ENCODE measurements at regions not wholly inside any gene's neighbourhood (a gene's known extent, or its start where the extent isn't known, plus 50 kb on each side); places are given as distances from the start of the nearest gene placed in this dataset.

GRCh38 chr15:100730129-100730528, 127.7 kb downstream of the ASB7 start:
- TF ChIP-seq FOXP2 (optimal IDR thresholded peaks at IDR 0.05; ENCODE audit: borderline replicate concordance, extremely low read depth, extremely low read length, insufficient read depth): no peak
- TF ChIP-seq, protein P1, sequence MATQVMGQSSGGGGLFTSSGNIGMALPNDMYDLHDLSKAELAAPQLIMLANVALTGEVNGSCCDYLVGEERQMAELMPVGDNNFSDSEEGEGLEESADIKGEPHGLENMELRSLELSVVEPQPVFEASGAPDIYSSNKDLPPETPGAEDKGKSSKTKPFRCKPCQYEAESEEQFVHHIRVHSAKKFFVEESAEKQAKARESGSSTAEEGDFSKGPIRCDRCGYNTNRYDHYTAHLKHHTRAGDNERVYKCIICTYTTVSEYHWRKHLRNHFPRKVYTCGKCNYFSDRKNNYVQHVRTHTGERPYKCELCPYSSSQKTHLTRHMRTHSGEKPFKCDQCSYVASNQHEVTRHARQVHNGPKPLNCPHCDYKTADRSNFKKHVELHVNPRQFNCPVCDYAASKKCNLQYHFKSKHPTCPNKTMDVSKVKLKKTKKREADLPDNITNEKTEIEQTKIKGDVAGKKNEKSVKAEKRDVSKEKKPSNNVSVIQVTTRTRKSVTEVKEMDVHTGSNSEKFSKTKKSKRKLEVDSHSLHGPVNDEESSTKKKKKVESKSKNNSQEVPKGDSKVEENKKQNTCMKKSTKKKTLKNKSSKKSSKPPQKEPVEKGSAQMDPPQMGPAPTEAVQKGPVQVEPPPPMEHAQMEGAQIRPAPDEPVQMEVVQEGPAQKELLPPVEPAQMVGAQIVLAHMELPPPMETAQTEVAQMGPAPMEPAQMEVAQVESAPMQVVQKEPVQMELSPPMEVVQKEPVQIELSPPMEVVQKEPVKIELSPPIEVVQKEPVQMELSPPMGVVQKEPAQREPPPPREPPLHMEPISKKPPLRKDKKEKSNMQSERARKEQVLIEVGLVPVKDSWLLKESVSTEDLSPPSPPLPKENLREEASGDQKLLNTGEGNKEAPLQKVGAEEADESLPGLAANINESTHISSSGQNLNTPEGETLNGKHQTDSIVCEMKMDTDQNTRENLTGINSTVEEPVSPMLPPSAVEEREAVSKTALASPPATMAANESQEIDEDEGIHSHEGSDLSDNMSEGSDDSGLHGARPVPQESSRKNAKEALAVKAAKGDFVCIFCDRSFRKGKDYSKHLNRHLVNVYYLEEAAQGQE (IDR thresholded peaks at IDR 0.05; ENCODE audit: insufficient read depth in 1 of 2, low read depth in 2 of 2, low read length in 2 of 2): no peak
- TF ChIP-seq TAF1 (IDR thresholded peaks at IDR 0.05; ENCODE audit: borderline replicate concordance, insufficient read depth, low read length): no peak
- no peak for TF ChIP-seq POLR2AphosphoS5 (IDR thresholded peaks at IDR 0.05; ENCODE audit: low read depth, low read length)
- TF ChIP-seq SIN3A (IDR thresholded peaks at IDR 0.05; ENCODE audit: borderline replicate concordance, insufficient read depth, low read length): no peak

DNA sequence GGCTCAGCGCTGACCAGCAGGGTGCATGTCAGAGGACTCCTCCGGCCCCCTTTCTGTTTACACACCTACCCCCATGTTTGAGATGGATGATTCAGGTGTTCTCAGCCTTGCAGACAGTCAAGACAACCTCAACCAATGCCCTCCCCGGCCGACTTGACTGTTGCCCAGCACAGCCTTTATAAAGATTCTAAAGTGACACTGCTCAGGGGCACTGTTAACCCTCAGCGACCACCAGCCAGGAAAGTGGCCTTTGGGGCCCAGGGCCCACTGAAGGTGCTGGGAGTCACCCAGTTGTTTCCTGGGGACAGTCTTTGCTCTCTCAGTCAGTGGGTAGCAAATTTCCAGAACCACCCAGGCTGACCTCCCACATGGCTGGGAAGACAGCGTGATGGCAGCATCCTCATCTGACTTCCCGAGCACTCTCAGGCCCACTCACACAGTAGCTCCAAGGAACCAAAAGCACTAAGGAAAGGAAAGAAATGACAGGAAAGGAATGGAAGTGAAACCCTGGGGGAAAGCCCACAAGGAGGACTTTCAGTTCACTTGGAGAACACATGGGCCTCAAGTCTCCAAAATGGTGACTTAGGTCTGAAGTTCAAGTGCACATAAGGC, 128.4 kb downstream of the ASB7 start:
- TF ChIP-seq TAF1 (IDR thresholded peaks at IDR 0.05; ENCODE audit: borderline replicate concordance, insufficient read depth, low read length): no peak

- no peak for TF ChIP-seq FOXP2 (optimal IDR thresholded peaks at IDR 0.05; ENCODE audit: borderline replicate concordance, extremely low read depth, extremely low read length, insufficient read depth)
- no peak for TF ChIP-seq TAF1 (IDR thresholded peaks at IDR 0.05; ENCODE audit: borderline replicate concordance, insufficient read depth, low read length)
Observed at GRCh38 chr15:100731267-100732152, 129.1 kb downstream of the ASB7 start.

DNA sequence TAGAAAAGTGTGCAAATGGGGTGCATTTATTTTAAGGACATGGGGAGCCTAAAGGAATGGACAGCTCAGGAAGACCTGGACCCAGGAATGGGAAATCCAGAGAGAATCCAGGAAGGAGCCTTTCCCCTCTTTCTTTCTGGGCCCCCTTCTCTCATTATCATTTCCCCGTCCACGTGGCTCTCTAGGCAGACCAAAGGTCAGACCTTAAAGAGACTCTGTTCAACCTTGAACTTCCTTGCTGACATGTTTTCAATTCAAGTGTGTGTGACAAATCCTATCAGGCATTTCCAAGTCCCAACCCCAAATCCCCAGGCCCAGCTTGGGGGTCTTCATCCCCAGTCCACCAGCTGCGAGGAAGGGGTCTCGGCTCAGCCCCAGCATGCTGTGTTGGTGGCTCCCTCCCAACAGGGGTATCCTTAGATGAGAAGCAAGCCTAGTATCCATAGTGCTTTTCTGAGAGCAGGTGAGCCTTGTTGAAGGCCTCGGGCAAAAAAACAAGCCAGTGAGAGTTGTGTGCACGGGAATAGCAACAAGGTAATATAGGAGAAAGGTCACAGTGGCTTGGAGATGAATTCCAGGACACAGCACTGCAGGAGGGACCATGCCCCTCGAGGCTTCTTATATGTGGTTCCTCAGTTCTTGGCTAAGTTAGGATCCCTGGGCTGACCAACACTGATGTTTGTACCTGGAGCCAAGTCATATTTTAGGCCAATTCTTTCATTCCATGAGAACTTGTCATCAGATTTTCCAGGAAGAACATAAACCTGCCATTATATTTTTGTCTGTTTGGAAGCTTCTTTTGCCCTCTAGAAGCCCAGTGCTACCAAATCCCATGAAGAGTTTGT, 130.0 kb downstream of the ASB7 start:
- TF ChIP-seq POLR2AphosphoS5 (IDR thresholded peaks at IDR 0.05; ENCODE audit: low read depth, low read length): no peak
- TF ChIP-seq FOXP2 (optimal IDR thresholded peaks at IDR 0.05; ENCODE audit: borderline replicate concordance, extremely low read depth, extremely low read length, insufficient read depth): no peak
- no peak for TF ChIP-seq SIN3A (IDR thresholded peaks at IDR 0.05; ENCODE audit: borderline replicate concordance, insufficient read depth, low read length)
- TF ChIP-seq TAF1 (IDR thresholded peaks at IDR 0.05; ENCODE audit: borderline replicate concordance, insufficient read depth, low read length): no peak

GRCh38 chr15:100733101-100733842, 130.9 kb downstream of the ASB7 start:
- no peak for TF ChIP-seq SIN3A (IDR thresholded peaks at IDR 0.05; ENCODE audit: borderline replicate concordance, insufficient read depth, low read length)
- no peak for TF ChIP-seq POLR2AphosphoS5 (IDR thresholded peaks at IDR 0.05; ENCODE audit: low read depth, low read length)
- TF ChIP-seq, protein P1 (IDR thresholded peaks at IDR 0.05; ENCODE audit: insufficient read depth in 1 of 2, low read depth in 2 of 2, low read length in 2 of 2): no peak
- TF ChIP-seq TAF1 (IDR thresholded peaks at IDR 0.05; ENCODE audit: borderline replicate concordance, insufficient read depth, low read length): no peak

DNA sequence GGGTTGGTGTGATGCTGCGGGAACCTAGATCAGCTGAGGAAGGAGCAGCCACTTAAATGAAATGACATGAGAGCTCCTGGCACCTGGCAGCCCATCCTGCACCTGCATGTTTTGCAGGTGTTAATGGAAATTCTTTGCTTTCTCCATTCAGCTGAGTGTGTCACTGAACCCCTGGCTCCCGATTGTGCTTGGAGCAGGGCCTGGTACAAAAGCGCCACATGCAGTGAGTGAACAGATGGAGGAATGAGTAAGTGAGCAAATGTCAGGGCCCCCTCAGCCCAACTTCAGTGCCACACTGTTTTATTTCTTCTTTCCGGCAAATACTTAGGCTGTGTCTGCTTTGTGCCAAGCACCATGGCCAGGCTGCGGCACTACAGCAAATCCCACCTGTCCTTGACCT, 132.2 kb downstream of the ASB7 start:
- TF ChIP-seq POLR2AphosphoS5 (IDR thresholded peaks at IDR 0.05; ENCODE audit: low read depth, low read length): no peak
- TF ChIP-seq TAF1 (IDR thresholded peaks at IDR 0.05; ENCODE audit: borderline replicate concordance, insufficient read depth, low read length): no peak
- no peak for TF ChIP-seq SIN3A (IDR thresholded peaks at IDR 0.05; ENCODE audit: borderline replicate concordance, insufficient read depth, low read length)
- TF ChIP-seq FOXP2 (optimal IDR thresholded peaks at IDR 0.05; ENCODE audit: borderline replicate concordance, extremely low read depth, extremely low read length, insufficient read depth): no peak
- TF ChIP-seq, protein P1 (IDR thresholded peaks at IDR 0.05; ENCODE audit: insufficient read depth in 1 of 2, low read depth in 2 of 2, low read length in 2 of 2): no peak
